ENCODE measurements at regions not wholly inside any gene's neighbourhood (a gene's known extent, or its start where the extent isn't known, plus 50 kb on each side); places are given as distances from the start of the nearest gene placed in this dataset.

GRCh38 chr2:189937691-189938090 lies 124.8 kb downstream of the MSTN start:
- no peak for TF ChIP-seq CTCF (conservative IDR thresholded peaks at IDR 0.05; ENCODE audit: low read length)
- no peak overlapping the region for H3K4me3 ChIP-seq (ENCODE audit: low read length)
- DNase-seq (ENCODE audit: low read depth), result no peak

GRCh38 chr2:189933911-189934399 lies 128.6 kb downstream of the MSTN start:
- TF ChIP-seq CTCF (conservative IDR thresholded peaks at IDR 0.05; ENCODE audit: low read length), result no peak
- H3K4me3 ChIP-seq (ENCODE audit: low read length), result no peak overlapping the region
- DNase-seq (ENCODE audit: low read depth), result peak; percentile 96

GRCh38 chr2:189933041-189933440 lies 129.5 kb downstream of the MSTN start:
- no peak overlapping the region for H3K4me3 ChIP-seq (ENCODE audit: low read length)
- TF ChIP-seq CTCF (conservative IDR thresholded peaks at IDR 0.05; ENCODE audit: low read length), result no peak
- DNase-seq (ENCODE audit: low read depth), result no peak

- DNase-seq (ENCODE audit: low read depth), result peak; percentile 47
These were observed 134.7 kb downstream of the MSTN start for GRCh38 chr2:189927823-189928222.

More at GRCh38 chr2:189927823-189928222, 134.7 kb downstream of the MSTN start:
- no peak for TF ChIP-seq CTCF (conservative IDR thresholded peaks at IDR 0.05; ENCODE audit: low read length)
- no peak overlapping the region for H3K4me3 ChIP-seq (ENCODE audit: low read length)

Measured in AG10803 (cell line).